Endothelial cell of umbilical vein (primary cell): ENCODE measurements at regions not wholly inside any gene's neighbourhood (a gene's known extent, or its start where the extent isn't known, plus 50 kb on each side); places are given as distances from the start of the nearest gene placed in this dataset.

Experiments
- EZH2 ChIP-seq: IDR thresholded peaks from 2 replicates; pipeline ENCODE4 v1.6.1; 2012; ENCODE audit warnings: borderline replicate concordance, low read depth, mild to moderate bottlenecking, moderate library complexity, low read length, inconsistent platforms; ENCODE audit not compliant: severe bottlenecking
- FOS ChIP-seq: IDR thresholded peaks from 2 replicates; pipeline ENCODE4 v1.6.1; 2011; ENCODE audit warnings: mild to moderate bottlenecking, low read length, moderate library complexity, borderline replicate concordance; ENCODE audit not compliant: insufficient read depth
- POLR2A ChIP-seq: IDR thresholded peaks from 2 replicates; pipeline ENCODE4 v1.6.1; 2012; ENCODE audit warnings: low read depth, mild to moderate bottlenecking, control low read depth, low read length
- POLR2AphosphoS5 ChIP-seq: IDR thresholded peaks from 2 replicates; pipeline ENCODE4 v1.6.1; 2012; ENCODE audit warnings: low read depth, mild to moderate bottlenecking, control low read depth, low read length, moderate library complexity; ENCODE audit not compliant: insufficient read depth
- TF ChIP-seq, protein P1 (sequence below), 2 donors: IDR thresholded peaks; 1 replicate in 1 of 2; 2 replicates in 1 of 2; pipeline ENCODE4 v1.5.1; 2011; ENCODE audit warnings: low read length in 2 of 2, mild to moderate bottlenecking in 2 of 2, moderate library complexity in 2 of 2, control low read depth in 1 of 2, inconsistent platforms in 1 of 2, low read depth in 1 of 2; ENCODE audit not compliant: insufficient read depth in 1 of 2; ENCODE audit errors: extremely low read depth in 1 of 2

DNA sequence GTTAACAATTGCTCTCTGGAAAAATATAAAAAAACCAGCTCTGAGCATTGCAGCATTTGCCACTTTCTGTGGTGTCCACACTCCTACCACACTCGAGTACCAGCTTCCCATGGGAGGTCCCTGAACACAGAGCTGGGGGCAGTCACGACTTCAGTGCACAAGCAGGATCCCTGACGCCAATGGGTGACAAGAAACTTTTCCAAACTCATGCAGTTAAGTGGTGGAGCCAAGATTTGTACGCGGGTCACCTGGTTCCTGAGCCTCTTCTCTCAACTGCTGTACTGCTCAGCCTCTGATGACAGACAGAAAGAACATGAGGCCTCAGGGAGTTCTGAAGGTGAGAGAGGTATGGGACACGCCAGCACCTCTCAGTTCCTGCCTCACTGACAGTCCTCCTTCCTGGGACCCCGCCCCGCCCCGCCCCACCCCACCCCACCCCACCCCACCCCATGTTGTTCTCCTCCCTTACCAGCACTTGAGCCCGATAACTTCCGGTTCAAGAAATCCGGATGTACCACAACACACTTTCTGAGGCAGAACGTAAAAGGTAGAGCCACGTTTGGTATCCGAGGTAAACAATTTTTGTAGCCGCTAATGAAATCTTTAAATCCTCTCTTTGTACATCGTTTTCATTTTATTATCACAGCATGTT is 287.6 kb downstream of the MYCN start:
- TF ChIP-seq POLR2A (no peak), POLR2AphosphoS5 (no peak), EZH2 (no peak), FOS (no peak)
- TF ChIP-seq, protein P1, sequence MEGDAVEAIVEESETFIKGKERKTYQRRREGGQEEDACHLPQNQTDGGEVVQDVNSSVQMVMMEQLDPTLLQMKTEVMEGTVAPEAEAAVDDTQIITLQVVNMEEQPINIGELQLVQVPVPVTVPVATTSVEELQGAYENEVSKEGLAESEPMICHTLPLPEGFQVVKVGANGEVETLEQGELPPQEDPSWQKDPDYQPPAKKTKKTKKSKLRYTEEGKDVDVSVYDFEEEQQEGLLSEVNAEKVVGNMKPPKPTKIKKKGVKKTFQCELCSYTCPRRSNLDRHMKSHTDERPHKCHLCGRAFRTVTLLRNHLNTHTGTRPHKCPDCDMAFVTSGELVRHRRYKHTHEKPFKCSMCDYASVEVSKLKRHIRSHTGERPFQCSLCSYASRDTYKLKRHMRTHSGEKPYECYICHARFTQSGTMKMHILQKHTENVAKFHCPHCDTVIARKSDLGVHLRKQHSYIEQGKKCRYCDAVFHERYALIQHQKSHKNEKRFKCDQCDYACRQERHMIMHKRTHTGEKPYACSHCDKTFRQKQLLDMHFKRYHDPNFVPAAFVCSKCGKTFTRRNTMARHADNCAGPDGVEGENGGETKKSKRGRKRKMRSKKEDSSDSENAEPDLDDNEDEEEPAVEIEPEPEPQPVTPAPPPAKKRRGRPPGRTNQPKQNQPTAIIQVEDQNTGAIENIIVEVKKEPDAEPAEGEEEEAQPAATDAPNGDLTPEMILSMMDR (IDR thresholded peaks at IDR 0.05; ENCODE audit: extremely low read depth in 1 of 2, insufficient read depth in 1 of 2, low read depth in 1 of 2, low read length in 2 of 2) = no peak
